Inferior parietal cortex (tissue), 1 donor: ENCODE measurements at regions not wholly inside any gene's neighbourhood (a gene's known extent, or its start where the extent isn't known, plus 50 kb on each side); places are given as distances from the start of the nearest gene placed in this dataset.
A peak's percentile ranks its signal among the peaks of the same experiment; 100 is the strongest.

Source experiments
- DNase-seq: peaks from one replicate; pipeline ENCODE4 v3.0.0-alpha.2; 2016; ENCODE audit errors: extremely low spot score

DNA sequence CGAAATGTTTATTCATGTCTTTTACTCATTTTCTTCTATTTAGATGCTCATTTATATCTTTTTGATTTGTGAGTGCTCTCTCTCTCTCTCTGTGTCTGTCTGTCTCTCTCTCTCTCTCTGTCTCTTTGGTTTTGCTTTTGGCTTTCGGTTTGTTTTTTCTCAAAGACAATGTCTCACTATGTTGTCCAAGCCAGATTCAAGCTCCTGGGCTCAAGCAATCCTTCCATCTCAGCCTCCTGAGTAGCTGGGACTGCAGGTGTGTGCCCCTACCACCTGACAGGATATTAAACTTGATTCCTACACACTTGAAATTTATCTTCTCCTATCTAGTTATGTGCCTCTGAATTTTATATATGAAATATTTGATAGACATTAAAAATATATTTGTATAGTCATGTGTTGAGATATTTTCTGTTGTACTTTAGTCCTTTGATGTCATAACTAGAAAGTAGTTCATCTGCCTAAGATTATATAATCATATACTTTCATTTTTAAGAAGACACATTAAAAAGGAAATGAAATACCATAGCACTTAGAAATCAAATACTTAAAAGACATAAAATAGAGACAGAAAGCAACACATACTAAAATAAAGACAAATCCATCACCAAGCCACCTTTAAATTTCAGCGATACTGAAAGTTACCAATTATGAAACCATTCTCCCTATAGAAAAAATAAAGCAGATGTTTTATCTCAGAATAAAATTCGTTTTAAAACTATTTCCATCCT, 68.1 kb upstream of the SFMBT2 start:
- no peak for DNase-seq

DNA sequence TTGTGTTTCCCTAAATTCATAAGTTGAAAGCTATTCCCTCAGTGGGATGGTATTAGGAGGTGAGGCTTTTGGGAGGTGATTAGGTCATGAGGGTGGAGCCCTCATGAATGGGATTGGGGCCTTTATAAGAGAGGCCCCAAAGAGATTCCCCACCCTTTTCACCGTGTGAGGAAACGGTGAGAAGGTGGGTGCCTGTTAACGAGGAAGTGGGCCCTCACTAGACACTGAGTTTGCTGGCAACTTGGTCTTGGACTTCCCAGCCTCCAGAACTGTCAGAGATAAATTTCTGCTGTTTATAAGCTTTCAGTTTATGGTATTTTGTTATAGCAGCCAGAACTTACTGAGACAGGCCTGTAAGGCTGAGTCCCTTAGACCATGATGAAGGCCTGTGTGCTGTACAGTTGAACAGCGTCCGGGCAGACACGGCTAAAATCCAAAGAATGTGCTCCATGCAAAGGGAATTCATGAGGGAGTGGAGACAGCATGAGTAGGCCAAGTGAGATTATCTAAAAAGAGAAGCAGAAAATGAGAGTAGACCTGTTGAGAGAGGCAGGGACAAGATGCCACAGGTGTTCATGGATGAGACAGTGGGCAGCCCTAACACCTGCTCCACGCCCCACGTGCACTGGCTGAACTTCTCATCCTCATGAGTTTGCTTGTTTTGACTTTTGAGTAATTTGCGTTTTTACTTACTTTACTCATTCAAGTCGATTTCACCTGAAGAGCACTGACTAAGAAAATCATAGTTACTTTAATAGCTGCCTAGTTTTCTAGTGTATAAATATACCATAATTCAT, 66.9 kb upstream of the SFMBT2 start:
- no peak for DNase-seq

DNA sequence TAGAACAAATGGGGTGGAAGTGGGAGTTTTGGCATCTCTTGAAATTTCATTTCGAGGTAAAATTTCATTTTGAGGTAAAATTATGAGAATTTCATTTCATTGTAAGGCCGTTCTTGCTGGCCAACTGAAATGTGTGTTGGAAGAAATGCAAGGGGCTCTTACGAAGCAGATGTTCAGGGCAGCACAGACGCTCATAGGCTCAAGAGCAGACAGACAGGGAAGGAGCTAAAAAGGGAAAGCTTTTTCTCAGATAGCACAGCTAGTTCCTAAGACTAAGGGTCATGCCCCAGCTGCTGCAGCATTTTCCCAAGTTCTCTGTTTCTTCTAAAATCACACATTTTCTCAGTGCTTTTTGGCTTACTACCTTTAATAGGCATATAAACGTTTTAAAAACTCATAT, 65.1 kb upstream of the SFMBT2 start:
- no peak for DNase-seq

DNA sequence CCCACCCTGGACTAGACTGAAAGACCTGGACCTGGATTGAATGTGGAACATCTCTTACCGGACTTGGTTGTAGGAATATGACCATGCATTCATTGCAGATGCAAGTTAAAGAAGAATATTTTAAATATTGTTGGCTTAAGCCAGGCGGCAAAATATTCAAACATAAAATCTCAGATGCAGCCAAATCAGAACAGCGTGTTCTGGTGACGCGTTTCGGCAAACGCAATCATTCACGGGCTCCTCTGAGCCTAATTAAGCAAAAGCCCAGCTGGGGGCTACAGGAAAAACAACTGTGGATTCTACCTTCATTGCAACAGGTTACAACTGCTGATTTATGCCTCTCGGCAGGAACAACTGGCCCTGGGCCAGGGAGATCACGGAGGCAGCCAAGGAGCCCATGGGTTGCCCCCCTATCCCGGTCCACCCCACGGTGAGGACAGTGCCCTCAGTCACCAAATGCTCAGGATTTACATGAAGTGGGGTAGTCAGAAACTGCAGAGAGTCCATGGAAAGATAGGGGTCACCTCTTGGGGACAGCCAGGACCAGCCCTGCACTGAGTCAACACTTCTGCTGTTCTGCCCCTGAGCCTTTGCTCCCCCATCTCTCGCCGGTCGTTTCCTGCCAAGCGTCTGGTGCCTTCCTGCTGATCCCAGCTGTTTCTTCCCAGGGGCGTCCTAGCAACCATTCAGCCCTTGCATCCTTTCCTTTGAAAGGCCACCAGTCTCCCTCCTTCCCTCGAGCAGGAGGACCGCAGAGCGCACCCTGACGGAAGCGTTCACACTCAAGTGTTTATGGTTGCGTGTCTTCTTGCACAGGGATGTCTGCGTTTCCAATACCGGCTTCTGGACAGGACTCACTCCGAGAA, 64.4 kb upstream of the SFMBT2 start:
- peak; percentile 48 for DNase-seq

GRCh38 chr10:7474388-7474787, 63.6 kb upstream of the SFMBT2 start:
- DNase-seq, result no peak

GRCh38 chr10:7473474-7473873, 62.6 kb upstream of the SFMBT2 start:
- DNase-seq, result no peak

DNA sequence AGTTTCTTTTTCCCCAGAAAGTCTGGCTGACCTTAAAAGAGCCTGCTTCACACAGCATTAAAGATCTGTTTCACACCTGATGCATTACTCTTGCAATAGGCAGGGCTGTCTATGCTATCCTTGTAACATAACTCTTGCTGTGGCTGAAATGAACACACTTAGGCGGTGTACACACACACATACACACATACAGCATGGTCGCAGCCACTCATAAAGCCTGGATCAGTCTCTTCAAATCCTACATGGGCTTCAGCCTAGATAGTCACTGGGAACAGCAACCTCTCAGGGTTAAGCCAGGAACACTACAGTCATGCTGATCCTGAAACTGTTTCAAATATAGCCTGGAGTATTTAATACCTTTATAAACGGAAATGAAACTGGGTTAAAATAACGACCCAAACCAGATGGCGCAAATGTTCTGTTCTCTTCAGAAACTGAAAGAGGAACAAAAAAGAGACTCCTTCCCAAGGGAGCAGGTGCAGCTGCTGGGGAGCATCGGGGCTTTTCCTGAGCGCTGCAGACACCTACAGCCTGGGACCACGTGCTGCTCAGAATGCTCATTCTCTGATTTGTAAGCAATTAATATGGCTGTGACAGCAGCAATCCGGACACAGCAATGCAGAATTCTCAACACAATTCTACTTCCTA, 61.0 kb upstream of the SFMBT2 start:
- peak; percentile 47 for DNase-seq

- no peak for DNase-seq
Measured at GRCh38 chr10:7470371-7470770, 59.5 kb upstream of the SFMBT2 start.

GRCh38 chr10:7467031-7467667, 56.3 kb upstream of the SFMBT2 start:
- no peak for DNase-seq

DNA sequence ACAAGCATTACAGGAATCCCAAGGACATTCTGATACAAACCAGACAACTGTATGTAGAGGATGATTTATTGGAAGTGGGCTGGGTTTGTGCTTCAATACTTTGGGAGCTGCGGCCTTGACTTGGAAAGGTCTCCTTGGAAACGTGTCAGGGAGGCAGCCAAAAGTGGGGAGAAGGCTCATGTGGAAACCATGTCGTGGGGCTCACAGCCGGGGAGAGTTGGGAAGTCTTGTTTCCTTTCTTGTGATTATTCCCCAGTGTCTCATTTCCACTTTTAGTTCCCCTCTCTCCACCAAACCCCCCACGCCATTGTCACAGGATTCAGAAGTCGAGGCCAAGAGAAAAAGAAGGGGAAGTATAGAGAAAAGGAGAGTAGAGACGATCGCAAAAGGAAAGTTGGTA, 53.9 kb upstream of the SFMBT2 start:
- DNase-seq, result no peak
